WTC11 (cell line): ENCODE measurements at regions not wholly inside any gene's neighbourhood (a gene's known extent, or its start where the extent isn't known, plus 50 kb on each side); places are given as distances from the start of the nearest gene placed in this dataset.

Experiments used
- ATAC-seq: fragments of 200-7000 bp; cut with Tn5 transposase; 2 replicates; pipeline ENCODE4 v1.10.0; 2021; ENCODE audit warnings: mild to moderate bottlenecking, moderate library complexity
- CTCF ChIA-PET: fragments of 300-600 bp; sonication (Branson Sonifier 250); formaldehyde crosslinking; loops from one replicate; lab custom pipeline; 2021; ENCODE audit warnings: antibody characterized with exemption; lab: Charles Lee
- POLR2A ChIA-PET: fragments of 350-600 bp; sonication (Branson Sonifier 250); formaldehyde crosslinking; loops from one replicate; lab custom pipeline; 2021; ENCODE audit warnings: antibody characterized with exemption; lab: Charles Lee
- DNase-seq: peaks from one replicate; pipeline ENCODE4 v3.0.0; 2021; ENCODE audit warnings: low spot score
- H3K27ac Mint-ChIP-seq: 2 replicates; pipeline ENCODE4 v1.8.0; 2021; ENCODE audit warnings: mixed read lengths
- H3K27me3 Mint-ChIP-seq: 2 replicates; pipeline ENCODE4 v1.8.0; 2021; ENCODE audit warnings: low read depth, mild to moderate bottlenecking, moderate library complexity, mixed read lengths
- H3K36me3 Mint-ChIP-seq: 2 replicates; pipeline ENCODE4 v1.8.0; 2021; ENCODE audit warnings: mixed read lengths
- H3K4me1 Mint-ChIP-seq: 2 replicates; pipeline ENCODE4 v1.8.0; 2022; ENCODE audit warnings: mixed read lengths
- H3K4me3 Mint-ChIP-seq: 2 replicates; pipeline ENCODE4 v1.8.0; 2021; ENCODE audit warnings: mild to moderate bottlenecking, moderate library complexity, mixed read lengths
- H3K9me3 Mint-ChIP-seq: 2 replicates; pipeline ENCODE4 v1.8.0; 2021; ENCODE audit warnings: mixed read lengths
- ATF1 ChIP-seq: sonication (generic); formaldehyde crosslinking; IDR thresholded peaks from 2 replicates; pipeline ENCODE4 v1.8.1; 2023; ENCODE audit warnings: mild to moderate bottlenecking, moderate library complexity, missing genetic modification reagents
- ATF3 ChIP-seq: sonication (generic); formaldehyde crosslinking; conservative IDR thresholded peaks from 2 replicates; pipeline ENCODE4 v1.8.1; 2022; ENCODE audit warnings: mild to moderate bottlenecking, missing genetic modification reagents
- CREM ChIP-seq: sonication (generic); formaldehyde crosslinking; IDR thresholded peaks from 2 replicates; pipeline ENCODE4 v1.8.1; 2022; ENCODE audit warnings: mild to moderate bottlenecking, missing genetic modification reagents, moderate library complexity
- ESRRA ChIP-seq: sonication (generic); formaldehyde crosslinking; IDR thresholded peaks from 2 replicates; pipeline ENCODE4 v1.8.1; 2022; ENCODE audit warnings: mild to moderate bottlenecking, missing genetic modification reagents, borderline replicate concordance
- FOXJ3 ChIP-seq: sonication (generic); formaldehyde crosslinking; IDR thresholded peaks from 2 replicates; pipeline ENCODE4 v1.9.0; 2021; ENCODE audit warnings: missing genetic modification reagents, mild to moderate bottlenecking, borderline replicate concordance
- FOXP1 ChIP-seq: sonication (generic); formaldehyde crosslinking; IDR thresholded peaks from 2 replicates; pipeline ENCODE4 v1.8.0; 2022; ENCODE audit warnings: missing genetic modification reagents, mild to moderate bottlenecking, moderate library complexity, borderline replicate concordance
- GABPB1 ChIP-seq: sonication (generic); formaldehyde crosslinking; IDR thresholded peaks from 2 replicates; pipeline ENCODE4 v1.8.1; 2023; ENCODE audit warnings: mild to moderate bottlenecking, missing genetic modification reagents
- GRHL2 ChIP-seq: fragments of 250-450 bp; sonication (Bioruptor Pico); IDR thresholded peaks from 2 replicates; pipeline ENCODE4 v1.8.0; 2022; ENCODE audit warnings: mild to moderate bottlenecking, moderate library complexity; ENCODE audit not compliant: insufficient replicate concordance, severe bottlenecking
- JAZF1 ChIP-seq: fragments of 250-450 bp; sonication (Bioruptor Pico); IDR thresholded peaks from 2 replicates; pipeline ENCODE4 v1.9.0; 2021; ENCODE audit warnings: moderate library complexity, mild to moderate bottlenecking, inconsistent platforms
- MLX ChIP-seq: sonication (generic); formaldehyde crosslinking; IDR thresholded peaks from 2 replicates; pipeline ENCODE4 v1.8.1; 2023; ENCODE audit warnings: mild to moderate bottlenecking, missing genetic modification reagents, moderate library complexity
- NFE2L1 ChIP-seq: sonication (generic); formaldehyde crosslinking; IDR thresholded peaks from 2 replicates; pipeline ENCODE4 v1.8.1; 2023; ENCODE audit warnings: missing genetic modification reagents
- NFYB ChIP-seq: sonication (generic); formaldehyde crosslinking; conservative IDR thresholded peaks from 2 replicates; pipeline ENCODE4 v1.8.0; 2022; ENCODE audit warnings: low read depth, missing genetic modification reagents
- NR2C2 ChIP-seq: sonication (generic); formaldehyde crosslinking; IDR thresholded peaks from 2 replicates; pipeline ENCODE4 v1.8.0; 2022; ENCODE audit warnings: mild to moderate bottlenecking, missing genetic modification reagents
- NR3C1 ChIP-seq: sonication (generic); formaldehyde crosslinking; conservative IDR thresholded peaks from 2 replicates; pipeline ENCODE4 v1.8.1; 2023; ENCODE audit warnings: low read depth, mild to moderate bottlenecking, missing genetic modification reagents
- OVOL2 ChIP-seq: fragments of 250-450 bp; sonication (Bioruptor Pico); IDR thresholded peaks from 2 replicates; pipeline ENCODE4 v1.9.0; 2021; ENCODE audit warnings: mild to moderate bottlenecking, borderline replicate concordance
- RELA ChIP-seq: sonication (generic); formaldehyde crosslinking; IDR thresholded peaks from 2 replicates; pipeline ENCODE4 v1.8.1; 2022; ENCODE audit warnings: missing genetic modification reagents, mild to moderate bottlenecking, borderline replicate concordance
- SMAD3 ChIP-seq: sonication (generic); formaldehyde crosslinking; IDR thresholded peaks from 2 replicates; pipeline ENCODE4 v1.8.0; 2022; ENCODE audit warnings: missing genetic modification reagents, mild to moderate bottlenecking, borderline replicate concordance
- SP1 ChIP-seq: sonication (generic); formaldehyde crosslinking; conservative IDR thresholded peaks from 2 replicates; pipeline ENCODE4 v1.8.1; 2022; ENCODE audit warnings: missing genetic modification reagents
- TP53 ChIP-seq: sonication (generic); formaldehyde crosslinking; IDR thresholded peaks from 2 replicates; pipeline ENCODE4 v1.8.1; 2023; ENCODE audit warnings: mild to moderate bottlenecking, missing genetic modification reagents
- ZNF138 ChIP-seq: sonication (generic); formaldehyde crosslinking; conservative IDR thresholded peaks from 2 replicates; pipeline ENCODE4 v1.8.1; 2022; ENCODE audit warnings: mild to moderate bottlenecking, moderate library complexity, missing genetic modification reagents
- ZNF219 ChIP-seq: sonication (generic); formaldehyde crosslinking; IDR thresholded peaks from 2 replicates; pipeline ENCODE4 v1.8.0; 2023; ENCODE audit warnings: missing genetic modification reagents, mild to moderate bottlenecking, borderline replicate concordance
- ZNF671 ChIP-seq: fragments of 250-450 bp; sonication (Bioruptor Pico); IDR thresholded peaks from 2 replicates; pipeline ENCODE4 v1.8.0; 2021; ENCODE audit warnings: mild to moderate bottlenecking
- TF ChIP-seq, protein P1 (sequence below): sonication (generic); formaldehyde crosslinking; IDR thresholded peaks from 2 replicates; pipeline ENCODE4 v1.8.0; 2022; ENCODE audit warnings: missing genetic modification reagents
- TF ChIP-seq, protein P2 (sequence below): sonication (generic); formaldehyde crosslinking; IDR thresholded peaks from 2 replicates; pipeline ENCODE4 v1.8.0; 2023; ENCODE audit warnings: missing genetic modification reagents
- TF ChIP-seq, protein P3 (sequence below): fragments of 250-450 bp; sonication (Bioruptor Pico); IDR thresholded peaks from 2 replicates; pipeline ENCODE4 v1.8.0; 2021; ENCODE audit warnings: mild to moderate bottlenecking

DNA sequence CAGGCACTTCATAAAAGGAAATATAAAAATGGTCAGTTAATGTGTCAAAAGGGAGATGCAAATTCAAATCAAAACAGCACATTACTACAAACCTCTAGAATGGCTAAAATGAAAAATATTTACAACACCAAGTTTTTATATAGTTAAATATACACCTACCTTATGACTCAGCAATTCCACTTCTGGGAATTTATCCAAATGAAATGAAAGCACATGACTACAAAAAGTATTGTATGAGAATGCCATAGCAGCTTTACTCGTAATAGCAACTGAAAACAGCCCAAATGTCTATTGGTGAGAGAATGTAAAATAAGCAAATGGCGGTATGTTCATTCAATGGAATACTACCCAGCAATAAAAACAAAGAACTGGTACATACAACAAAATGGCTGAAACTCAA is 175.8 kb upstream of the SPAG17 start:
- Mint-ChIP-seq H3K36me3 (peaks cover 22% of the 10 kb centered on the region), H3K4me1 (no peaks in the 10 kb centered on the region), H3K27me3 (no peaks in the 10 kb centered on the region), H3K27ac (no peak overlapping the region), H3K9me3 (peaks cover 45% of the 10 kb centered on the region), H3K4me3 (no peak overlapping the region)
- DNase-seq (no peak), ATAC-seq (no peak)
- ChIA-PET CTCF (no interaction called here), POLR2A (no interaction called here)
- TF ChIP-seq, protein P1, sequence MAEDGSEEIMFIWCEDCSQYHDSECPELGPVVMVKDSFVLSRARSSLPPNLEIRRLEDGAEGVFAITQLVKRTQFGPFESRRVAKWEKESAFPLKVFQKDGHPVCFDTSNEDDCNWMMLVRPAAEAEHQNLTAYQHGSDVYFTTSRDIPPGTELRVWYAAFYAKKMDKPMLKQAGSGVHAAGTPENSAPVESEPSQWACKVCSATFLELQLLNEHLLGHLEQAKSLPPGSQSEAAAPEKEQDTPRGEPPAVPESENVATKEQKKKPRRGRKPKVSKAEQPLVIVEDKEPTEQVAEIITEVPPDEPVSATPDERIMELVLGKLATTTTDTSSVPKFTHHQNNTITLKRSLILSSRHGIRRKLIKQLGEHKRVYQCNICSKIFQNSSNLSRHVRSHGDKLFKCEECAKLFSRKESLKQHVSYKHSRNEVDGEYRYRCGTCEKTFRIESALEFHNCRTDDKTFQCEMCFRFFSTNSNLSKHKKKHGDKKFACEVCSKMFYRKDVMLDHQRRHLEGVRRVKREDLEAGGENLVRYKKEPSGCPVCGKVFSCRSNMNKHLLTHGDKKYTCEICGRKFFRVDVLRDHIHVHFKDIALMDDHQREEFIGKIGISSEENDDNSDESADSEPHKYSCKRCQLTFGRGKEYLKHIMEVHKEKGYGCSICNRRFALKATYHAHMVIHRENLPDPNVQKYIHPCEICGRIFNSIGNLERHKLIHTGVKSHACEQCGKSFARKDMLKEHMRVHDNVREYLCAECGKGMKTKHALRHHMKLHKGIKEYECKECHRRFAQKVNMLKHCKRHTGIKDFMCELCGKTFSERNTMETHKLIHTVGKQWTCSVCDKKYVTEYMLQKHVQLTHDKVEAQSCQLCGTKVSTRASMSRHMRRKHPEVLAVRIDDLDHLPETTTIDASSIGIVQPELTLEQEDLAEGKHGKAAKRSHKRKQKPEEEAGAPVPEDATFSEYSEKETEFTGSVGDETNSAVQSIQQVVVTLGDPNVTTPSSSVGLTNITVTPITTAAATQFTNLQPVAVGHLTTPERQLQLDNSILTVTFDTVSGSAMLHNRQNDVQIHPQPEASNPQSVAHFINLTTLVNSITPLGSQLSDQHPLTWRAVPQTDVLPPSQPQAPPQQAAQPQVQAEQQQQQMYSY, result no peak
- TF ChIP-seq ATF1 (no peak), GABPB1 (CRISPR knock-in tag) (no peak), ZNF138 (CRISPR knock-in tag) (no peak), SMAD3 (CRISPR knock-in tag) (no peak), GRHL2 (CRISPR knock-in tag) (no peak), TP53 (CRISPR knock-in tag) (no peak), FOXJ3 (CRISPR knock-in tag) (no peak), ESRRA (CRISPR knock-in tag) (no peak), FOXP1 (no peak)

DNA sequence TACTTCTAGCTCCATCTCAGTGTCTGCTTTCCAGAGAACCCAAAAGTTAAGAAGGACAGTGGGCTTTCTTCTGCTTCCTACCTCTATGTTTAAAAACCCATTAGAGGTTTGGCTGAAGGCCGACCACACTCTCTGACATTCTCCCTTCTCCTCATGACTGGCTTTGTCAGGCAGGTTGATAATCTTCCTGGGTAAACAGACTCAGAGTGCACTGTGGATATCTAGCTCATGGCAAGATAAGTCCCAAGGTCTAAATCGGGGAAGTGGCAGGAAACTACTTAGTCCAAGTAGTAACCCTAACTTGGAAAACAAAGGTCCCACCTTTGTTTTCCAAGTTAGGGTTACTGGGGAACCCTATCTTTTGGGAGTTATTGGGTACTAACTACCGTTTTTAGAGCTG is 161.9 kb upstream of the SPAG17 start:
- no peaks in the 10 kb centered on the region for H3K36me3 Mint-ChIP-seq
- DNase-seq, result no peak
- POLR2A ChIA-PET, result no interaction called here
- CTCF ChIA-PET, result no interaction called here
- ATAC-seq, result no peak
- H3K4me1 Mint-ChIP-seq, result 0 out of 2 replicates have a peak, but pooled peaks cover 2% of the 10 kb centered on the region
- peaks cover 2% of the 10 kb centered on the region; the same call in 1 of the 2 replicates for H3K27me3 Mint-ChIP-seq
- no peak overlapping the region for H3K27ac Mint-ChIP-seq
- H3K4me3 Mint-ChIP-seq, result no peak overlapping the region
- TF ChIP-seq ZNF219 (CRISPR knock-in tag) (no peak), NR2C2 (CRISPR knock-in tag) (no peak), MLX (no peak), GRHL2 (CRISPR knock-in tag) (no peak), JAZF1 (CRISPR knock-in tag) (no peak), ATF3 (CRISPR knock-in tag) (no peak)
- TF ChIP-seq, protein P2, sequence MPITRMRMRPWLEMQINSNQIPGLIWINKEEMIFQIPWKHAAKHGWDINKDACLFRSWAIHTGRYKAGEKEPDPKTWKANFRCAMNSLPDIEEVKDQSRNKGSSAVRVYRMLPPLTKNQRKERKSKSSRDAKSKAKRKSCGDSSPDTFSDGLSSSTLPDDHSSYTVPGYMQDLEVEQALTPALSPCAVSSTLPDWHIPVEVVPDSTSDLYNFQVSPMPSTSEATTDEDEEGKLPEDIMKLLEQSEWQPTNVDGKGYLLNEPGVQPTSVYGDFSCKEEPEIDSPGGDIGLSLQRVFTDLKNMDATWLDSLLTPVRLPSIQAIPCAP, result no peak
- H3K9me3 Mint-ChIP-seq, result peaks cover 12% of the 10 kb centered on the region

DNA sequence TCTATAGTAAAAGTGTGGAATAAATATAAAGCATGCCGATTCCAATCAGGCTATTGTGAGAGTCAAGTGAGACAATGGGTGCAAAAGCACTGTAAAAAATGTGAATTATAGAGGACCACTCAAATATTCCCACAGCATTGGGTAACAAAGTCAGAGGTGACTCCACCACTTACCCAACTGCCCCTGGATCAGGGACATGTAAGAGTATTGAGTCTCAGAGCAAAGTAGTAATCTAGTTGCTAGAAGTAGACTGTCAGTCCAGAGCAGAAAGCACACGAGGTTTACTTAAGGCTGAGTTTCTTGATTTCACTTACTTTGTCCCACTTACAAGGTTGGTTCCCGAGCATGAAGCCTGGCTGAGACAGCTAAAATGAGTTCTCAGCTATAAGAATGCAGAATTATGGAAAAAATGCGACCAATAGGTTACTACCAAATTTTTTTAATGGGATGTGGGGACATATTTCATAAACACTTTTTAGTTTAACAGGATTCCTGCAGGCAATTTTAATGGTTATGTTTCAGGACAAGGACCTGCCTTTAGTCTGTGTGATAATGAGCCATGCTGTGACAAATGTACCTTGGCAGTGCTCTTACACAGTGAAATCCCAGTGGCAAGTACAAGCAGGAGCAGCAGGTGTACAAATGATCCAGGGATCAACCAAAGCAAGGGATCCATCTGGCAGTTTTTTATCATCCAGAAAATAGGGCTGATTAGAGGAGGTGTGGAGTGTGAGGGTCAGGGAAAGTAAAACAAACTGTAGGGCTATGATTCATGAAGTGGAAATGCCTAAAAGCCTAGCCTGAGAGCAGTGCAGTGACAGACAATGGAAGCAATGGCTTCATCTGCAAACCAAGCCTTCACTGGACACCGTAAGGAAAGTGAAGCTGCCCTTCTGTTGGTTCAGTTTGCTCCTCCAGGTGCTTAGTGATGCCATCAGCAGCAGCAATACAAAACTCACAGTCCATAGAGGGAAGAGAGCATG is 156.2 kb upstream of the SPAG17 start:
- DNase-seq (no peak), ATAC-seq (no peak)
- ChIA-PET POLR2A (no interaction called here), CTCF (interaction anchor here (0.6 kb wide), 1 partner anchor 618 kb away, joined by 4 read pairs; no protein-coding TSS in a partner anchor)
- Mint-ChIP-seq H3K27me3 (no peaks in the 10 kb centered on the region), H3K27ac (no peak overlapping the region), H3K9me3 (no peaks in the 10 kb centered on the region), H3K36me3 (no peaks in the 10 kb centered on the region), H3K4me3 (no peak overlapping the region), H3K4me1 (0 out of 2 replicates have a peak, but pooled peaks cover 2% of the 10 kb centered on the region)
- no peak for TF ChIP-seq ATF3 (CRISPR knock-in tag)
- no peak for TF ChIP-seq NFE2L1 (CRISPR knock-in tag)
- no peak for TF ChIP-seq GRHL2 (CRISPR knock-in tag)
- no peak for TF ChIP-seq RELA (CRISPR knock-in tag)
- TF ChIP-seq, protein P3, sequence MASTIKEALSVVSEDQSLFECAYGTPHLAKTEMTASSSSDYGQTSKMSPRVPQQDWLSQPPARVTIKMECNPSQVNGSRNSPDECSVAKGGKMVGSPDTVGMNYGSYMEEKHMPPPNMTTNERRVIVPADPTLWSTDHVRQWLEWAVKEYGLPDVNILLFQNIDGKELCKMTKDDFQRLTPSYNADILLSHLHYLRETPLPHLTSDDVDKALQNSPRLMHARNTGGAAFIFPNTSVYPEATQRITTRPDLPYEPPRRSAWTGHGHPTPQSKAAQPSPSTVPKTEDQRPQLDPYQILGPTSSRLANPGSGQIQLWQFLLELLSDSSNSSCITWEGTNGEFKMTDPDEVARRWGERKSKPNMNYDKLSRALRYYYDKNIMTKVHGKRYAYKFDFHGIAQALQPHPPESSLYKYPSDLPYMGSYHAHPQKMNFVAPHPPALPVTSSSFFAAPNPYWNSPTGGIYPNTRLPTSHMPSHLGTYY (CRISPR knock-in tag), result no peak
- no peak for TF ChIP-seq ZNF671 (CRISPR knock-in tag)
- TF ChIP-seq SP1 (CRISPR knock-in tag), result no peak
- no peak for TF ChIP-seq GABPB1 (CRISPR knock-in tag)
- TF ChIP-seq NFYB (CRISPR knock-in tag), result no peak
- TF ChIP-seq NR3C1 (CRISPR knock-in tag), result no peak
- TF ChIP-seq OVOL2 (CRISPR knock-in tag), result no peak
- TF ChIP-seq CREM (CRISPR knock-in tag), result no peak
